NCI-H1092 (cell line): ENCODE measurements at regions not wholly inside any gene's neighbourhood (a gene's known extent, or its start where the extent isn't known, plus 50 kb on each side); places are given as distances from the start of the nearest gene placed in this dataset.
"Not testable (repeated sequence)": the region's sequence is repeated elsewhere in the genome, so short reads cannot be mapped to it uniquely, and the experiment has no call there.

Experiments
- DNase-seq: peaks from one replicate; lab custom pipeline; 2025; lab: John Stamatoyannopoulos, UW

DNA sequence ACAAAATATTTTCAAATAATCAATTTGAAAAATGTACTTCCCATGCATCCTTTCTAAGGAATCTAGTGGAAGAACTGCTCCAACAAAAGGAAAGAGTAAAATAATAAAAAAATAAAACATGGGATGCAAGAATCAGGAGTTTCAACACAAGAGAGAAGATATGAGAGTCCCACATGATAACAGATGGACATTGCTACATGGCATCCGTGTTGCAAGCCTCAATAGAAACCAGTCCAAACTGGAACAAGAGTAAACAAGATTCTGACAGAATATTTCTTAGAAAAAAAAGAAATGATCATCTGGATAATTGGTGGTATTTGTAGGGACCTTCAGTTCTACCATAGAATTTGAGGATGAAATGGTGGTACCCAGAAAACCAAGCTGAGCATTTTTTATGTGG lies 186.8 kb downstream of the FRK start:
- no peak for DNase-seq

DNA sequence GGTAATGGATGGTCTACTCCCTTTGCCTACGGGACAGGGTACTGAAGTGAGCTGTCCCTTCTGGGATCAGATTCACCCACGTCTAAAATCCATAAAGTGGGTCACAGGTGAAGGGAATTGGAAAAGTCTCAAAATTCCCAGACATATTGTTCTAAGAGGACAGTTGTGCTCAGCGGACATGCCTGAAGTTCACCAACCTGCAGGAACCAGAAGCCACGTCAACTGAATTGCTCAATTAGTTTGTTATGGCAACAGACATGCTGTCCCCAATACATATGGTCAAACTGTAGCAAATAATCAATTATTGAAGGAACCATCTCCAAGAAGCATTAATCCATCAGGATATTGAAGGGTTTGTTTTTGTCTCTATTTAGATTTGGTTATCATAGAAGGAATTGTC lies 190.2 kb downstream of the FRK start:
- no peak for DNase-seq

DNA sequence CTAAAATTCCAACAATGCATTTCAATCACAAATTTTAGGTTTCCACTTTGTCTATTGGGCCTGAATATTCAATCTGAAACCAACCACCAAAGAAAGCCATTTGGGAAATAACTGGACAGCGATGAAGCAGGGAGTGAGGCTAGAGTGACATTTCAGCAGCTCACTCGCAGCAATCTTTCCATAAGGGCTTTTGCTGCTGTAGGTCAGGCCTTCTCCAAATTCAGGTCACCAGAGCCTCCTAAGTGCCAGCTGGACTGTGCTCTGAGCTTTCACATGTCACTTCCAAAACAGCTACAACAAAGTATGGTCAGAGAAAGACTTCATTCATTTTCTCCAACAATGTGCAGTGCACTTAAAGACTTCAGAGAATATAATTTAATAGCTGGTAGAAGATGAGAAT lies 194.8 kb downstream of the FRK start:
- DNase-seq, result no peak

- no peak for DNase-seq
Measured at GRCh38 chr6:115863211-115863610, 197.5 kb downstream of the FRK start.

GRCh38 chr6:115861658-115862057 lies 199.0 kb downstream of the FRK start:
- not testable (repeated sequence) for DNase-seq

GRCh38 chr6:115859577-115859976 lies 201.1 kb downstream of the FRK start:
- DNase-seq, result not testable (repeated sequence)

DNA sequence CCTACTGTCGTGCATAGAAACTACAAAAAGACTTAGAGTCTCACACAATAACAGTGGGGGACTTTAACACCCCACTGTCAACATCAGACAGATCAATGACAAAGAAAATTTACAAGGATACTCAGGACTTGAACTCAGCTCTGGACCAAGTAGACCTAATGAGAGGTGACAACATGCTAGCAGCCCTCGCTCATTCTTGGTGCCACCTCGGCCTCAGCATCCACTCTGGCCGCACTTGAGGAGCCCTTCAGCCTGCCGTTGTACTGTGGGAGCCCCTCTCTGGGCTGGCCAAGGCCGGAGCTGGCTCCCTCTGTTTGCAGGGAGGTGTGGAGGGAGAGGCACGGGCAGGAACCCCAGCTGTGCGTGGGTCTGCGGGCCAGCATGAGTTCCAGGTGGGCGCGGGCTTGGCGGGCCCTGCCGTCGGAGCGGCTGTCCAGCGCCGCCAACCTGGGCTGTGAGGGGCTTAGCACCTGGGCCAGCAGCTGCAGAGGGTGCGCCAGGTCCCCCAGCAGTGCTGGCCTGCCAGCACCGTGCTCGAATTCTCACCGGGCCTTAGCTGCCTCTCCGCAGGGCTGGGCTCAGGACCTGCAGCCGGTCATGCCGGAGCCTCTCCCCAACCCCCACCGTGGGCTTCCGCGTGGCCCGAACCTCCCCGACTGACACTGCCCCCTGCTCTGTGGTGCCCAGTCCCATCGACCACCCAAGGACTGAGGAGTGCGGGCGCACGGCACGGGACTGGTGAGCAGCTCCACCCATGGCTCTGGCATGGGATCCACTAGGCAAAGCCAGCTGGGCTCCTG lies 205.6 kb downstream of the FRK start:
- DNase-seq, result no peak

GRCh38 chr6:115847671-115848070 lies 213.0 kb downstream of the FRK start:
- DNase-seq, result no peak

- DNase-seq, result no peak
Measured at GRCh38 chr6:115843945-115844344, 216.7 kb downstream of the FRK start.

GRCh38 chr6:115842338-115842737 lies 218.4 kb downstream of the FRK start:
- DNase-seq, result no peak

DNA sequence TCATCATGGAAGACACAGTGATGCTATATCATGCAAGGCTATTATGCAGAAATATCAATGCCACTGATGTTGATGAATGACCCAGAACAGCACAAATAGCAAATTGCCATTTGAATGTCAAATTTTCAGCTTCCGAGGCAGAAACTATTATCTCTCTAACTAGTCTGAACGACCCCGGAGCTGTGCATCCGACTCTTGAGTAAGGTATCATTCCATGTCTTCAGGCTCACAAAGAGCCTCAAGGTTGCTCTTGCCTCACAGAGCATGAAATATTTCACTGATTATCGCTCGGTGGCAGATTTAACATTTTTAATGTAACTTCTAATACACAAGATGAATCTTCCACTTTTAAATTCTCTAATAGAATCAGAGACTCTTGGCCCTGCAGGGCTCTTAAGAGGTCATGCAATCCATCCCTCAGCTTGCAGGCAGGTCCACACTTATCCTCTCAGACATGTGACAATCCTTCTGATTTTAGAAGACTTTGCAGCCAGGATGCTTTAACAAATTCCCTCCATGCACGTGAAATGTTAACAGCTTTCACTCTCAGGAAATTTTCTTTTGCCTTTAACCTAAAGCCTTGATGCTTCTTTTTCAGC lies 221.0 kb downstream of the FRK start:
- no peak for DNase-seq

DNA sequence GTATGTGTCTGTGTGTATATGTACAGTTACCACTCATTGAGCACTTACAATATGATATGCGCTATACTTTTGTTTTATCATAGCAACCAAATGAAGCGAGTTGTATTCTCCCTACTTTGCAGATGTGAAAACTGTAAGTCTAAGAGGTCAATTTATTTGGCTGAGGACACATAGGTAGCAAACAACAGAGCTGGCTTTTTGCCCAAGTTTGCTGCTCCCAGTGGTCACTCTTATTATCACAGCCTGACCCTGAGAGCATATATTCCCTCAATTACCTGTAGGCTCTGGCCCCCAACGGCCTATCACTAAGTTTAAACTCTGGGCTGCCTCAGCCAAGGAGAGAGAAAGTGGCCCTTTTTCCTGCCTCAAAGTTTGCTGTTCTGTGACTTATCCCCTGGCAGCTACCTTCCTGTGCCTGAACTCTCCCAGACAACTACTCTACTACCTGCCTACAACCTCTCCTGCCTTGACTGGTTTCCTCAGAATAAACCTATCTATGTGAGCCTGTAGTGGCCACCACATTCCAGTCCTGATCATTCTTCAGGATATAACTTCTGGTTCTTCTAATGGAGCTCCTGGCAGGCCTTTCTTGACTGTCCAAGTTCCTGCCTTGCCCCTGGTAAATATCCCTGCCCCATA lies 221.8 kb downstream of the FRK start:
- DNase-seq, result no peak

DNA sequence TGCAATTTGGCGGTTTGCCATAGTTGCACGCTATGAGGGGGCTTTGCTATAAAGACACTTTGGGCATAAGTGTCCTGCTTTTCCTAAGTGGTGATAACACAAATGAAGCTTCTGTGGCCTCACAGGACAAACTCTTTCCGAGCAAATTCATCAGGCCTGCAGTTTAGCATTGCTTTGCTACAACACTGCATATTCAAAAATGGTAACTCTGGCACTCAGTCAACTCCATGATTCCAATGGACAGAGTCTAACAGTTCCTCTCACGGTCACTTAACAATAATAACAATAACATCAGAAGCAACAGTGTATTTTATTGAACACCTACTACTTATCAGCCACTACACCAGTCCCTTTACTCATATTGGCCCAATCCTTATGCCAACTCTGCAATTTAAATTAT lies 222.5 kb downstream of the FRK start:
- no peak for DNase-seq

GRCh38 chr6:115836374-115836773 lies 224.3 kb downstream of the FRK start:
- DNase-seq, result not testable (repeated sequence)

DNA sequence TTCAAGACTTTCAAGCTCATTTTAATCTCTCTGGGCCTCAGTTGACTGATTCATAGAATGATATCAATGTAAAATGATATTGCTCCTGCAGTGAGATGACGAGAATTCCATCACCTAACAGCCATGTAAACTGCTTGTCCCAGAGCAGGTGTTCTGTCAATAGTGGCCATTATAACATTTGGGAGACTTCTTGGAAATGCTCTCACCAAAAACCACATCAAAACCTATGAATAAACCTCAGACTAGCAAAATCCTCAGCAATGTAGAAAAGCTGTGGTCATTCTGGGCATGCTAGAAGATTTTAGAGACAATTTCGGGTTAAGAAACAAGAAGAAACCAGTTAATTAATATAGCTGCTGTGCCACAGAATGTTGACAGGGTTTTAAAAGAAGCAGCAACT lies 225.4 kb downstream of the FRK start:
- DNase-seq, result no peak

- not testable (repeated sequence) for DNase-seq
Measured at GRCh38 chr6:115834542-115834941, 226.1 kb downstream of the FRK start.

- DNase-seq, result no peak
Measured at GRCh38 chr6:115832786-115833185, 227.9 kb downstream of the FRK start.

DNA sequence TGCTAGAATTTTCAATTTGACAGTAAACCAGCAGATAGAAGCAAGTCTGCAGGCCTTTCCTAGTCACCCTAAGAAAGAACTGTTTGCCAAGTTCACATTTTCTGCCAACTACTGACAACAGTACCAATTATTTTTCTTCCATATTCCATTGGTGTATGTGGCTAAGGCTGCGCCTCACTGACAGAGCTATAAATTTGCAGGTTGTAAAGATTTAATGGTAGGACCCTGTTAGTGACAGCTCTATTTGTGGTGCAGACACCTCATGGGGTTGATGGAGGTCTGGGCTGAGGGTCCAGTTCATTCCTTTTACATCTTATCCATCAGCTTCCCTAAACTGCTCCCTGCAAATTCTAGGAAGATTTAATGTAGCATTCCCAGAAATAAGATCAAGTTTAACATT lies 228.5 kb downstream of the FRK start:
- DNase-seq, result no peak

DNA sequence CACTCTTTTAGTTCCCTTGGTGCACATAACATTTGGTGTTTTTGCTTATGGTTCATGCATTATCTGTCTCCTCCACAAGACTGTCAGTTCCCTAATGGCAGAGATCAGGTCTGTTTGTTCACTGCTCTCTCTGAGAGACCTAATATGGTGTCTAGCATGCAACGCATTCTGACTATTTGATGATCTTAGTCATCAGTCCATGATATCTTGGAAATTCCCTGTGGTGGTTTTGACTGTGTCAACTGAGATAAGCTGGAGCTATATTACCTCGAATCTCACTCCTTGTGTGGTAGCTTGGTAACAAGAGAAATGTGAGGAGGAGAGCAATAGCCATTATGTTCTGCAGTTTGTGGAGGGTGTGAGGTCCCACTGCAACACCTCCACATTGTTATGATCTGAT lies 229.8 kb downstream of the FRK start:
- DNase-seq, result no peak

- no peak for DNase-seq
Measured at GRCh38 chr6:115821798-115822197, 238.9 kb downstream of the FRK start.

DNA sequence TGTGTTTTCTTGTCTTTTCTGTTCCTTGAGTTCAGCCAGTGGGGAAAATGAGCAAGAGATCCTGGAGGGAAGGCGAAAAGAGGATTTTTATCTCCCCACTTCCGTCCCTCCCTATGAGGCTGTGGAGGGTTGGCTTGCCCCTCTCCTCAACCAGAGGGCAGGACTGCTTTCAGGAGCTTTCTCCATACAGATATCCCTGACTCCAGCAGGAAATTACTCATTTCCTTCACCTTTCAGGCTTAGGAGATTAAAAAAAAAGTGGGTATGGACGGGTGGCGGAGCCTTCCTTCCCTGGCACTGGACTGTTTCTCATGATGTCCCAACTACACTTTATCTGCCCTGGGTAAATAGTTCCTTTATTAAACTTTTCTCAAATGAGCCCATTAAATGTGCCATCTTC lies 241.2 kb downstream of the FRK start:
- DNase-seq, result no peak

GRCh38 chr6:115817161-115817560 lies 243.5 kb downstream of the FRK start:
- no peak for DNase-seq

DNA sequence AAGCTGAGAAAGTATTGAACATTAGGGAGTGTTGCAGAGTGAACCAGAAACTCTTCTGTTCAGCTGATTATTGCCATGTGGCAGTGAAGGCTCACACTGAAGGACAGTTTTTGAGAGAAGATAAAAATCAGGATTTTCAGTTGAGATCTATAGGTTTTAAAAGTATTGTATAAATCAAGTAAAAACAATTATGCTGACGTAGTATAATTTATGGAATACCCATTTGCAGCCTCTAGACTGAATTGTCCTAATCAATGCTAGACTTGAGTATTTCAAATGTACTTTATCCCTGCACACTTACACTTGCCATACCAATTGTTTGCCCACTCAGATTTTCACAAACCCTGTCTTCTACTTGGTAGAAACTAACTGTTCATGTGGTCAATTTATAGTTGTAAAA lies 245.8 kb downstream of the FRK start:
- no peak for DNase-seq
